ENCODE measurements at regions not wholly inside any gene's neighbourhood (a gene's known extent, or its start where the extent isn't known, plus 50 kb on each side); places are given as distances from the start of the nearest gene placed in this dataset.

DNA sequence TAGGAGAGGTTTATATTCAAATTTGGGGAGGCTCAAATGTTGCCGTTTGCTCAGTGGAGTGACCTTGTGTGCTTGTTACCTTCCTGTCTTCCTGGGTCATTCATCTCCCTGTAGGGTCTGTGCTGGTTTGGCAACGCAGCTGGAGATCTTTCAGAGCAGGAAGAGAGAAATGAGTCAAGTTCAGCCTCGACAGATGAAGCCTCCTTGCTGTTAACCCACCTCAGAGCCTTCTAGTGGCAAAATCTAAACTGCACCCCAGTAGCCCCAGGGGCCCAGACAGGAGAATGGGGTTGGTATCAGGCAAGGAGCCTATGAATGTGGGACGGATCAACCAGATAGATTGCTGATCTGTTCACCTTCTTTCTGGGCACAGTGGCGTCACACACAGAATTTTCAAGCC lies 999.3 kb downstream of the VRK1 start:
- WGBS (ENCODE audit: low lambda C conversion rate), result 10% methylated on average over 4 of the region's 5 CpGs
- no peaks in the 10 kb centered on the region for H3K27me3 ChIP-seq (ENCODE audit: insufficient read depth)
- ChIA-PET POLR2A (no interaction called here), CTCF (no interaction called here)
- H4K20me1 ChIP-seq (ENCODE audit: insufficient read depth), result no peaks in the 10 kb centered on the region
- H3K79me2 ChIP-seq (ENCODE audit: insufficient read depth), result no peaks in the 10 kb centered on the region
- TF ChIP-seq NFIC (IDR thresholded peaks at IDR 0.05; ENCODE audit: borderline replicate concordance), result no peak
- no peak for TF ChIP-seq FOXM1 (IDR thresholded peaks at IDR 0.05; ENCODE audit: low read depth)
- TF ChIP-seq TAF1 (IDR thresholded peaks at IDR 0.05; ENCODE audit: borderline replicate concordance, low read depth, low read length), result no peak
- TF ChIP-seq, protein P1, sequence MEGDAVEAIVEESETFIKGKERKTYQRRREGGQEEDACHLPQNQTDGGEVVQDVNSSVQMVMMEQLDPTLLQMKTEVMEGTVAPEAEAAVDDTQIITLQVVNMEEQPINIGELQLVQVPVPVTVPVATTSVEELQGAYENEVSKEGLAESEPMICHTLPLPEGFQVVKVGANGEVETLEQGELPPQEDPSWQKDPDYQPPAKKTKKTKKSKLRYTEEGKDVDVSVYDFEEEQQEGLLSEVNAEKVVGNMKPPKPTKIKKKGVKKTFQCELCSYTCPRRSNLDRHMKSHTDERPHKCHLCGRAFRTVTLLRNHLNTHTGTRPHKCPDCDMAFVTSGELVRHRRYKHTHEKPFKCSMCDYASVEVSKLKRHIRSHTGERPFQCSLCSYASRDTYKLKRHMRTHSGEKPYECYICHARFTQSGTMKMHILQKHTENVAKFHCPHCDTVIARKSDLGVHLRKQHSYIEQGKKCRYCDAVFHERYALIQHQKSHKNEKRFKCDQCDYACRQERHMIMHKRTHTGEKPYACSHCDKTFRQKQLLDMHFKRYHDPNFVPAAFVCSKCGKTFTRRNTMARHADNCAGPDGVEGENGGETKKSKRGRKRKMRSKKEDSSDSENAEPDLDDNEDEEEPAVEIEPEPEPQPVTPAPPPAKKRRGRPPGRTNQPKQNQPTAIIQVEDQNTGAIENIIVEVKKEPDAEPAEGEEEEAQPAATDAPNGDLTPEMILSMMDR (IDR thresholded peaks at IDR 0.05), result no peak
- no peak for TF ChIP-seq MEF2A (IDR thresholded peaks at IDR 0.05; ENCODE audit: borderline replicate concordance, low read depth)
- no peak for TF ChIP-seq TCF12 (IDR thresholded peaks at IDR 0.05)
- TF ChIP-seq, protein P2, sequence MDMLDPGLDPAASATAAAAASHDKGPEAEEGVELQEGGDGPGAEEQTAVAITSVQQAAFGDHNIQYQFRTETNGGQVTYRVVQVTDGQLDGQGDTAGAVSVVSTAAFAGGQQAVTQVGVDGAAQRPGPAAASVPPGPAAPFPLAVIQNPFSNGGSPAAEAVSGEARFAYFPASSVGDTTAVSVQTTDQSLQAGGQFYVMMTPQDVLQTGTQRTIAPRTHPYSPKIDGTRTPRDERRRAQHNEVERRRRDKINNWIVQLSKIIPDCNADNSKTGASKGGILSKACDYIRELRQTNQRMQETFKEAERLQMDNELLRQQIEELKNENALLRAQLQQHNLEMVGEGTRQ (IDR thresholded peaks at IDR 0.05; ENCODE audit: borderline replicate concordance, low read depth, low read length), result no peak
- no peak for TF ChIP-seq FOXJ3 (CRISPR knock-in tag; IDR thresholded peaks at IDR 0.05)
- no peak for TF ChIP-seq SIN3A (IDR thresholded peaks at IDR 0.05; ENCODE audit: borderline replicate concordance, low read depth, low read length)
- TF ChIP-seq, protein P3, sequence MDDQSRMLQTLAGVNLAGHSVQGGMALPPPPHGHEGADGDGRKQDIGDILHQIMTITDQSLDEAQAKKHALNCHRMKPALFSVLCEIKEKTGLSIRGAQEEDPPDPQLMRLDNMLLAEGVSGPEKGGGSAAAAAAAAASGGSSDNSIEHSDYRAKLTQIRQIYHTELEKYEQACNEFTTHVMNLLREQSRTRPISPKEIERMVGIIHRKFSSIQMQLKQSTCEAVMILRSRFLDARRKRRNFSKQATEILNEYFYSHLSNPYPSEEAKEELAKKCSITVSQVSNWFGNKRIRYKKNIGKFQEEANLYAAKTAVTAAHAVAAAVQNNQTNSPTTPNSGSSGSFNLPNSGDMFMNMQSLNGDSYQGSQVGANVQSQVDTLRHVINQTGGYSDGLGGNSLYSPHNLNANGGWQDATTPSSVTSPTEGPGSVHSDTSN (IDR thresholded peaks at IDR 0.05), result no peak
- TF ChIP-seq, protein P4, sequence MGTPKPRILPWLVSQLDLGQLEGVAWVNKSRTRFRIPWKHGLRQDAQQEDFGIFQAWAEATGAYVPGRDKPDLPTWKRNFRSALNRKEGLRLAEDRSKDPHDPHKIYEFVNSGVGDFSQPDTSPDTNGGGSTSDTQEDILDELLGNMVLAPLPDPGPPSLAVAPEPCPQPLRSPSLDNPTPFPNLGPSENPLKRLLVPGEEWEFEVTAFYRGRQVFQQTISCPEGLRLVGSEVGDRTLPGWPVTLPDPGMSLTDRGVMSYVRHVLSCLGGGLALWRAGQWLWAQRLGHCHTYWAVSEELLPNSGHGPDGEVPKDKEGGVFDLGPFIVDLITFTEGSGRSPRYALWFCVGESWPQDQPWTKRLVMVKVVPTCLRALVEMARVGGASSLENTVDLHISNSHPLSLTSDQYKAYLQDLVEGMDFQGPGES (IDR thresholded peaks at IDR 0.05; ENCODE audit: low read depth, low read length), result no peak
- no peak for TF ChIP-seq GATA2 (CRISPR knock-in tag; IDR thresholded peaks at IDR 0.05)
- TF ChIP-seq RAD21 (IDR thresholded peaks at IDR 0.05; ENCODE audit: low read length), result no peak
- TF ChIP-seq, protein P5, sequence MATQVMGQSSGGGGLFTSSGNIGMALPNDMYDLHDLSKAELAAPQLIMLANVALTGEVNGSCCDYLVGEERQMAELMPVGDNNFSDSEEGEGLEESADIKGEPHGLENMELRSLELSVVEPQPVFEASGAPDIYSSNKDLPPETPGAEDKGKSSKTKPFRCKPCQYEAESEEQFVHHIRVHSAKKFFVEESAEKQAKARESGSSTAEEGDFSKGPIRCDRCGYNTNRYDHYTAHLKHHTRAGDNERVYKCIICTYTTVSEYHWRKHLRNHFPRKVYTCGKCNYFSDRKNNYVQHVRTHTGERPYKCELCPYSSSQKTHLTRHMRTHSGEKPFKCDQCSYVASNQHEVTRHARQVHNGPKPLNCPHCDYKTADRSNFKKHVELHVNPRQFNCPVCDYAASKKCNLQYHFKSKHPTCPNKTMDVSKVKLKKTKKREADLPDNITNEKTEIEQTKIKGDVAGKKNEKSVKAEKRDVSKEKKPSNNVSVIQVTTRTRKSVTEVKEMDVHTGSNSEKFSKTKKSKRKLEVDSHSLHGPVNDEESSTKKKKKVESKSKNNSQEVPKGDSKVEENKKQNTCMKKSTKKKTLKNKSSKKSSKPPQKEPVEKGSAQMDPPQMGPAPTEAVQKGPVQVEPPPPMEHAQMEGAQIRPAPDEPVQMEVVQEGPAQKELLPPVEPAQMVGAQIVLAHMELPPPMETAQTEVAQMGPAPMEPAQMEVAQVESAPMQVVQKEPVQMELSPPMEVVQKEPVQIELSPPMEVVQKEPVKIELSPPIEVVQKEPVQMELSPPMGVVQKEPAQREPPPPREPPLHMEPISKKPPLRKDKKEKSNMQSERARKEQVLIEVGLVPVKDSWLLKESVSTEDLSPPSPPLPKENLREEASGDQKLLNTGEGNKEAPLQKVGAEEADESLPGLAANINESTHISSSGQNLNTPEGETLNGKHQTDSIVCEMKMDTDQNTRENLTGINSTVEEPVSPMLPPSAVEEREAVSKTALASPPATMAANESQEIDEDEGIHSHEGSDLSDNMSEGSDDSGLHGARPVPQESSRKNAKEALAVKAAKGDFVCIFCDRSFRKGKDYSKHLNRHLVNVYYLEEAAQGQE (IDR thresholded peaks at IDR 0.05; ENCODE audit: low read depth, low read length), result no peak
- TF ChIP-seq, protein P6, sequence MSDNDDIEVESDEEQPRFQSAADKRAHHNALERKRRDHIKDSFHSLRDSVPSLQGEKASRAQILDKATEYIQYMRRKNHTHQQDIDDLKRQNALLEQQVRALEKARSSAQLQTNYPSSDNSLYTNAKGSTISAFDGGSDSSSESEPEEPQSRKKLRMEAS (IDR thresholded peaks at IDR 0.05; ENCODE audit: low read depth), result no peak
- TF ChIP-seq CHD2 (IDR thresholded peaks at IDR 0.05; ENCODE audit: low read length, partially characterized antibody), result no peak
- no peak for TF ChIP-seq RXRA (IDR thresholded peaks at IDR 0.05; ENCODE audit: borderline replicate concordance, low read depth)
- no peak for TF ChIP-seq JUND (IDR thresholded peaks at IDR 0.05)
- TF ChIP-seq, protein P7, sequence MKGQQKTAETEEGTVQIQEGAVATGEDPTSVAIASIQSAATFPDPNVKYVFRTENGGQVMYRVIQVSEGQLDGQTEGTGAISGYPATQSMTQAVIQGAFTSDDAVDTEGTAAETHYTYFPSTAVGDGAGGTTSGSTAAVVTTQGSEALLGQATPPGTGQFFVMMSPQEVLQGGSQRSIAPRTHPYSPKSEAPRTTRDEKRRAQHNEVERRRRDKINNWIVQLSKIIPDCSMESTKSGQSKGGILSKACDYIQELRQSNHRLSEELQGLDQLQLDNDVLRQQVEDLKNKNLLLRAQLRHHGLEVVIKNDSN (IDR thresholded peaks at IDR 0.05; ENCODE audit: borderline replicate concordance, low read depth), result no peak
- no peak for TF ChIP-seq ELF1 (IDR thresholded peaks at IDR 0.05)
- no peak for DNase-seq
- H3K9ac ChIP-seq, result no peak overlapping the region
- H3F3A ChIP-seq (replicated peaks; ENCODE audit: insufficient read depth), result no peaks in the 10 kb centered on the region
- H3K27ac ChIP-seq (ENCODE audit: low read depth in 2 of 2, low read length in 1 of 2), result no peak overlapping the region
- no peaks in the 10 kb centered on the region for H3K9me3 ChIP-seq
- no peaks in the 10 kb centered on the region for H3K9me2 ChIP-seq
- H3K4me1 ChIP-seq (ENCODE audit: control insufficient read depth in 1 of 2, insufficient read depth in 2 of 2, low read depth in 1 of 2, low read length in 1 of 2), result no peaks in the 10 kb centered on the region
- no peaks in the 10 kb centered on the region for H3K36me3 ChIP-seq (replicated peaks in 1 of 2; ENCODE audit: control insufficient read depth in 1 of 2, insufficient read depth in 2 of 2, low read length in 1 of 2)
- H3K4me3 ChIP-seq (ENCODE audit: low read depth in 2 of 2, low read length in 1 of 2), result no peak overlapping the region
- no peak overlapping the region for H2AFZ ChIP-seq (ENCODE audit: low read depth)
- H3K4me2 ChIP-seq, result no peak overlapping the region

Measured in SK-N-SH (cell line).